GM12872 (cell line): ENCODE measurements at regions not wholly inside any gene's neighbourhood (a gene's known extent, or its start where the extent isn't known, plus 50 kb on each side); places are given as distances from the start of the nearest gene placed in this dataset.

Experiments
- CTCF ChIP-seq: IDR thresholded peaks from 3 replicates; pipeline ENCODE4 v1.5.1; 2011; ENCODE audit warnings: low read depth, mild to moderate bottlenecking, low read length, moderate library complexity; ENCODE audit not compliant: insufficient read depth

DNA sequence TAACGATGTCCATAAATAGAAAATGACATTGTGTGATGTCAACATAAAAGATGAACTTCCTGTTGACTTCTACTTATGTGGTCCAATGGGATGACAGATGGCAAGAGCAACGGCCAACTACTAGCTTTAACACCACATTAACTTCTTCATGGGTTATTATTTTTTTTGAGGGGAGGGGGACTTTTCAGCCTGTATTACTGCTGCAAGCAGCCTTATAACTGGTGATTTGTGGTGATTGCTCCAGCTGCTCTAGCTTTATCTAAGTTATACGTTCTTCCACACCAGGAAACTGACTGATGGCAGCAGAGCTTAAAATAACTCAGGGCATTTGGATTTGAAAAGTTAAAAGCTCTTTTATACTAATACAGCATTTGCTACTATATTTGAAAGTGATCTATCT, 228.8 kb upstream of the B3GALT2 start:
- TF ChIP-seq CTCF: no peak

DNA sequence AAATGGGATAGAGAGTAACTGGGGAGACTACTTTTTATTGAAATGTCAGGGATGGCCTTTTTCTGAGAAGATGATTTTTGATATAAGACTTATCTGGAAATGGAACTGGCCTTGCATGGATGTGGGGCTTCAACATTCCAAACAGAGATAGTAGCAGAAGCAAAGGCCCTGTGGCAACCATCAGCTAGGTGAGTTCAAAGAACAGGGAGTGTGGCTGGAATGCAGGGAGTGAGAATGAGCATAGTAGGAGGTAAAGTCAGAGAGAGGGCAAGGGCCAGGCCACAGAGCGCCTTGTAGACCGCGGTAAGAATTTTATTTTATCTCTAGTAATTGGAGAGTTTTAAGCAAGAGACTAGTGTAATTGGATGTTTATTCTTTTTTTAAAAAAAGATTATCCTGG, 227.0 kb upstream of the B3GALT2 start:
- TF ChIP-seq CTCF: no peak

DNA sequence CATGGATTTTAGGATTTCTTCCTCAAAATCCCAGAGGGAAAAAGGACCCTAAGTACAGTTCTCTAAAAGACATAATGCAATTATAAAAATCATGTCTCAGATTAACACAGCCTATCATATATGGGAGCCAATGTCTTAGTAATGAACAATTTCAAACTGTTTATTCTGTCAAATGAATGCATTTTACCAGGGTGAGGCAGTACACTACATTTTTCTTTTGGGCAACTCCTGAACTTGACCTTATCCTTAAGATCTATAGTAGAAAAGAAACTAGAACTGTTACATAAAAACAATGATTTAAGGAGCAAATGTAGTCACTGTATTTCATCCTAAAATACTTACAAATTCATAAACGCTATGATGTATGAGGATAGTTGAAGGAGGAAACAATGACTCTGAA, 226.3 kb upstream of the B3GALT2 start:
- TF ChIP-seq CTCF: no peak

- TF ChIP-seq CTCF: no peak
These were observed 225.3 kb upstream of the B3GALT2 start for GRCh38 chr1:193411714-193412113.

- no peak for TF ChIP-seq CTCF
These were observed 224.8 kb upstream of the B3GALT2 start for GRCh38 chr1:193411215-193411614.

DNA sequence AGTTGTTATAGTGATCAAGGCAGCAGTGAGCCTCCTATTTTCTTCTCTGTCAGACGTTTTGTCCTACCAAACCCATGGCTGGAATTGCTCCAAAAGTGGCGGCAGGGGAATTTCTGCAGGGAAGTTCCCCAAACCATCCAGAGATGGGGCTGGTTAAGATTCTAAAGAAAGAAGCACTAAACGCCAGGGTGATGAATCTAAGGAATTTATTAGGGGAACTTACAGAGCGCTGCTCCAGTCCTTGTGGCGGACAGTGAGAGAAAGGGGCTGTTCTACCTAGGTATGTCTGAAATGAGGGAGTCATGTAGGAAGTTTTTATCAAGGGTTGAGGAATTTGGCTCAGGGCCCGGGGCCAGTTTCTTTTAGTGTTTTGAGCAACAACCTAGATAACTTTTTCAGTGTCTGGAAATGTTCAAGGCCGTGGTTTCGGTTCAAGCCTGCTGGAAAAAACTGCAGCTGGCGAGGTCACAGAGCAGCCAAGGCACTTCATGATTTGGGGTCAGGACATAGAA, 222.4 kb upstream of the B3GALT2 start:
- no peak for TF ChIP-seq CTCF

DNA sequence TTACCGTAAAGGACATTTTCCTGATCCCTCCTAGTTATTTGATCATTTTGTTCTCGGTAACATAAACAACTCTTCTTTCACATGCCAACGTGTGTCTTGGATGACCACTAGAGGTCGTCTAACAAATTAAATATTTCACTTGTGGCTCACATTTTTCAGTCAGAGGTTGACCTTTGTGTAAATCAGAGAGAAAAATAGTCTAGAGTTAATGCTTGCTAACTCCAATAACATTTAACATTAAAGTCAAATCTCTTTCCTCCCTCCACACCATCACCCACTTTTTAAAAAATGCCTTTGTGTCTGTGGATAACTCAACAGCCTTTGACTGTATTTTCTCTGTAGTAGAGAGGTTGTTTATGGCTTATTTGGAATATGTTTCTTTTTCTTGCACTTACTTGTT, 220.5 kb upstream of the B3GALT2 start:
- TF ChIP-seq CTCF: peak; percentile 57

GRCh38 chr1:193404236-193404635, 217.8 kb upstream of the B3GALT2 start:
- TF ChIP-seq CTCF: no peak
